Nephron progenitor cell (in vitro differentiated cells): ENCODE measurements at regions not wholly inside any gene's neighbourhood (a gene's known extent, or its start where the extent isn't known, plus 50 kb on each side); places are given as distances from the start of the nearest gene placed in this dataset.

ENCODE experiments used
- DNase-seq: peaks from one replicate; pipeline ENCODE4 v3.0.0; 2021
- H3K27ac Mint-ChIP-seq: 2 replicates; pipeline ENCODE4 v1.8.0; 2021; ENCODE audit warnings: mild to moderate bottlenecking, moderate library complexity, mixed read lengths
- H3K27me3 Mint-ChIP-seq: 2 replicates; pipeline ENCODE4 v1.8.0; 2021; ENCODE audit warnings: mild to moderate bottlenecking, low read depth, mixed read lengths; ENCODE audit not compliant: poor library complexity
- H3K36me3 Mint-ChIP-seq: 2 replicates; pipeline ENCODE4 v1.8.0; 2021; ENCODE audit warnings: low read depth, mixed read lengths
- H3K4me1 Mint-ChIP-seq: 2 replicates; pipeline ENCODE4 v1.8.0; 2021; ENCODE audit warnings: mixed read lengths
- H3K4me3 Mint-ChIP-seq: 2 replicates; pipeline ENCODE4 v1.8.0; 2021; ENCODE audit warnings: mild to moderate bottlenecking, moderate library complexity, mixed read lengths
- H3K9me3 Mint-ChIP-seq: 2 replicates; pipeline ENCODE4 v1.8.0; 2021; ENCODE audit warnings: mild to moderate bottlenecking, moderate library complexity, mixed read lengths
- CTCF ChIP-seq: fragments of 200-600 bp; sonication (generic); IDR thresholded peaks from 2 replicates; pipeline ENCODE4 v1.5.0; 2021; ENCODE audit warnings: antibody characterized with exemption

GRCh38 chr9:118784033-118784432 is 585.2 kb downstream of the BRINP1 start:
- H3K4me1 Mint-ChIP-seq = peaks cover 23% of the 10 kb centered on the region
- H3K27me3 Mint-ChIP-seq = no peaks in the 10 kb centered on the region
- peak overlapping the region; percentile 7 for H3K27ac Mint-ChIP-seq
- H3K4me3 Mint-ChIP-seq = no peak overlapping the region
- no peaks in the 10 kb centered on the region for H3K9me3 Mint-ChIP-seq
- no peak for TF ChIP-seq CTCF
- no peak for DNase-seq
- no peaks in the 10 kb centered on the region for H3K36me3 Mint-ChIP-seq

- H3K27me3 Mint-ChIP-seq = no peaks in the 10 kb centered on the region
- no peaks in the 10 kb centered on the region for H3K9me3 Mint-ChIP-seq
- peaks cover 37% of the 10 kb centered on the region for H3K4me1 Mint-ChIP-seq
- no peak overlapping the region for H3K4me3 Mint-ChIP-seq
- H3K36me3 Mint-ChIP-seq = no peaks in the 10 kb centered on the region
- no peak for DNase-seq
- no peak overlapping the region for H3K27ac Mint-ChIP-seq
- no peak for TF ChIP-seq CTCF
Measured at GRCh38 chr9:118785456-118785855, 583.8 kb downstream of the BRINP1 start.

GRCh38 chr9:118786877-118787276 is 582.4 kb downstream of the BRINP1 start:
- peak overlapping the region; percentile 7 for H3K27ac Mint-ChIP-seq
- no peaks in the 10 kb centered on the region for H3K36me3 Mint-ChIP-seq
- no peaks in the 10 kb centered on the region for H3K27me3 Mint-ChIP-seq
- H3K4me3 Mint-ChIP-seq = no peak overlapping the region
- DNase-seq = no peak
- no peak for TF ChIP-seq CTCF
- peaks cover 42% of the 10 kb centered on the region for H3K4me1 Mint-ChIP-seq
- no peaks in the 10 kb centered on the region for H3K9me3 Mint-ChIP-seq

- Mint-ChIP-seq H3K36me3 (no peaks in the 10 kb centered on the region), H3K27ac (no peak overlapping the region), H3K4me3 (peak overlapping the region; percentile 68), H3K27me3 (peaks cover 14% of the 10 kb centered on the region), H3K4me1 (no peaks in the 10 kb centered on the region), H3K9me3 (peaks cover 6% of the 10 kb centered on the region)
- TF ChIP-seq CTCF = peak; percentile 28
- peak; percentile 45 for DNase-seq
Measured at GRCh38 chr9:118809160-118809625, 560.0 kb downstream of the BRINP1 start.

- DNase-seq = no peak
- TF ChIP-seq CTCF = peak; percentile 25
- Mint-ChIP-seq H3K27me3 (peaks cover 5% of the 10 kb centered on the region), H3K36me3 (no peaks in the 10 kb centered on the region), H3K27ac (no peak overlapping the region), H3K4me3 (no peak overlapping the region), H3K9me3 (no peaks in the 10 kb centered on the region), H3K4me1 (peaks cover 6% of the 10 kb centered on the region)
Measured at GRCh38 chr9:118829334-118829733, 539.9 kb downstream of the BRINP1 start.

GRCh38 chr9:118832371-118832770 is 536.9 kb downstream of the BRINP1 start:
- H3K36me3 Mint-ChIP-seq = no peaks in the 10 kb centered on the region
- H3K27ac Mint-ChIP-seq = no peak overlapping the region
- peaks cover 7% of the 10 kb centered on the region for H3K9me3 Mint-ChIP-seq
- no peak for TF ChIP-seq CTCF
- H3K4me1 Mint-ChIP-seq = peaks cover 12% of the 10 kb centered on the region
- peaks cover 2% of the 10 kb centered on the region for H3K27me3 Mint-ChIP-seq
- no peak for DNase-seq
- H3K4me3 Mint-ChIP-seq = no peak overlapping the region
